ENCODE measurements at regions not wholly inside any gene's neighbourhood (a gene's known extent, or its start where the extent isn't known, plus 50 kb on each side); places are given as distances from the start of the nearest gene placed in this dataset.

DNA sequence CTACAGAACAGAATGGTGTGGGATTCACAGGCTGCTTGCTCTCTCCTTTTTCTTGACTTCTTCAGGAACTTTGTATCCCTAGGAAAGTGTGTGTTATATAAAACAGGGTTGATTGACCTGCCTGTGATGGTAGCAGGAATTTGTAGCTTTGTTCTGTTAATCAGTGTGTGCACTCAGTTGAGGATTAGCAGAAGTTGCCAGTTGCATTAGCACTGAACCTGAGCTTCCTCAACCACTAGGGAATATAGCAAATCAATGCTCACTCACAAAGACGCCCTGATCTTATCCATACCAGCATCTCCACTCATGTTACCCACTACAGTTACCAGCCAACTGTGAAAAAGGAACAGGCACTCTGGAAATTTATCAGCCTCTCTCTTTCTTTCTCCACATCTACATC, 319.1 kb upstream of the EMCN start:
- TF ChIP-seq, protein P1, sequence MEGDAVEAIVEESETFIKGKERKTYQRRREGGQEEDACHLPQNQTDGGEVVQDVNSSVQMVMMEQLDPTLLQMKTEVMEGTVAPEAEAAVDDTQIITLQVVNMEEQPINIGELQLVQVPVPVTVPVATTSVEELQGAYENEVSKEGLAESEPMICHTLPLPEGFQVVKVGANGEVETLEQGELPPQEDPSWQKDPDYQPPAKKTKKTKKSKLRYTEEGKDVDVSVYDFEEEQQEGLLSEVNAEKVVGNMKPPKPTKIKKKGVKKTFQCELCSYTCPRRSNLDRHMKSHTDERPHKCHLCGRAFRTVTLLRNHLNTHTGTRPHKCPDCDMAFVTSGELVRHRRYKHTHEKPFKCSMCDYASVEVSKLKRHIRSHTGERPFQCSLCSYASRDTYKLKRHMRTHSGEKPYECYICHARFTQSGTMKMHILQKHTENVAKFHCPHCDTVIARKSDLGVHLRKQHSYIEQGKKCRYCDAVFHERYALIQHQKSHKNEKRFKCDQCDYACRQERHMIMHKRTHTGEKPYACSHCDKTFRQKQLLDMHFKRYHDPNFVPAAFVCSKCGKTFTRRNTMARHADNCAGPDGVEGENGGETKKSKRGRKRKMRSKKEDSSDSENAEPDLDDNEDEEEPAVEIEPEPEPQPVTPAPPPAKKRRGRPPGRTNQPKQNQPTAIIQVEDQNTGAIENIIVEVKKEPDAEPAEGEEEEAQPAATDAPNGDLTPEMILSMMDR (conservative IDR thresholded peaks at IDR 0.05; ENCODE audit: low read length), result no peak
- H3K4me3 ChIP-seq (ENCODE audit: low read length), result no peak overlapping the region
- no peak for DNase-seq (ENCODE audit: low read depth)

DNA sequence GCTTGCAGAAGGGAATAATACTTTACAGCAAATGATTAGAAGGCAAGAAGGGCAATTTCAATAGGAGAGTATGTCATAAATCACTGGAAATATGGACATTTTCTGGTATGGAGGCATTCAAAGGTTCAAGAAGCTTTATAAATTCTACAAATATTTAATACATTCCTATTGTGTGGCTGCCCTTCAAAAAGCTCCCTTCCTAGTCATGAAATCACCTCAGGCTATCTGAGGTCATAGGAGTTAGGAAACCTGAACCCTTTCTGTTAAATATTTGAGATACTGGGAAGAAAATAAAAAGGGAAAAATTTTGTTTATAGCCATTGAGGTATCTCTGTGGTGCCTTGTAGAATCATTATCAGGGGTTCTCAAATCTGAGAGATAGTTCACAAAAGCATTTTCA, 316.8 kb upstream of the EMCN start:
- H3K4me3 ChIP-seq (ENCODE audit: low read length), result no peak overlapping the region
- TF ChIP-seq, protein P1 (conservative IDR thresholded peaks at IDR 0.05; ENCODE audit: low read length), result no peak
- DNase-seq (ENCODE audit: low read depth), result no peak

DNA sequence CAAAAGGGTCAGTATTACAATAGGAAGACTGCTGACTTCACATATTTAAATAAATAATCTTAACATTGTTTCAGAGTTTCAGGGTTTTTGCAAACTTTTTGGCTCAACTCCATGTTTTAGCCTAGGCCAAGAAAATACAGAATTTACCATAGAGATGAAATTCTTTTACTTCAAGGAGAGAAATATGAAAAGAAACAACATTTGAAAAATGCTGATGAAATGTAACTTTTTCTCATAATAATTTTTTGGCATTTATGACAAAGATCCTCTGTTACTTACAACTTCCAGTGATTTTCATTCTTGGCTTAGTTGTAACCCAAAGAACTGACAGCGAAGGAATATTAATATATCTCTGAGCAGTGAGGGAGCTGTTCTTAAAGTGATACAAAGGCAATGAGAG, 316.1 kb upstream of the EMCN start:
- H3K4me3 ChIP-seq (ENCODE audit: low read length), result no peak overlapping the region
- TF ChIP-seq, protein P1 (conservative IDR thresholded peaks at IDR 0.05; ENCODE audit: low read length), result no peak
- DNase-seq (ENCODE audit: low read depth), result no peak

DNA sequence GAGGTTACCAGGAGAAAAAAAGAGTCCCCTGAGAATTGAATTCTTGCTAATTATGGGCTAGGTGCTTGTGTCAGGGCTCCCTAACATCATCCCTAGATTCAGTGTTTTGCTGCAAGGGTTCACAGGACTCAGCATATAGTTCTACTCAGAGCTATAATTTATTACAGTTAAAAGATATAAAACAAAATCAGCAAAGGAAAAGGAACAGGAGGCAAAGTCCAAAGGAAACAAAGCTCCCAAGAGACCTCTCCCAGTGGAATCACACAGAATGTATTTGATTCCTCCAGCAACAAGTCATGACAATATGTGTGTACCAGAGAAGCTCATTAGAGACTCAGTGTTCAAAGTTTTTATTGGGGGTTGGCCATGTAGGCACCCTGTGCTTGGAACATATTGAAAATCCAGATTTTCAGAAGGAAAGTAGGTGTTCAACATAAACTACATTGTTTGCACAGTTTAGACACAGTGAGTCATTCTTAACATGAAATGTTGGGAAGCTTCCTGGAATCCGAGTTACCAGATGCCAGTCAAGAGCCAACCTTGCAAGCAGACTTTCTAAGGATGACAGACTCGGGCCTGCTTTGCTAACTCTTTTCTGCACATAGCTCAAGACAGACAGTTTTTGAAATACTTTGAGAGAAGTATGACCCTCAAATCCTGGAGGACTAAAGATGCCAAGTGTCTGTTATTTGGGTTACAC, 311.3 kb upstream of the EMCN start:
- TF ChIP-seq, protein P1 (conservative IDR thresholded peaks at IDR 0.05; ENCODE audit: low read length), result no peak
- peak; percentile 36 for DNase-seq (ENCODE audit: low read depth)
- no peak overlapping the region for H3K4me3 ChIP-seq (ENCODE audit: low read length)

DNA sequence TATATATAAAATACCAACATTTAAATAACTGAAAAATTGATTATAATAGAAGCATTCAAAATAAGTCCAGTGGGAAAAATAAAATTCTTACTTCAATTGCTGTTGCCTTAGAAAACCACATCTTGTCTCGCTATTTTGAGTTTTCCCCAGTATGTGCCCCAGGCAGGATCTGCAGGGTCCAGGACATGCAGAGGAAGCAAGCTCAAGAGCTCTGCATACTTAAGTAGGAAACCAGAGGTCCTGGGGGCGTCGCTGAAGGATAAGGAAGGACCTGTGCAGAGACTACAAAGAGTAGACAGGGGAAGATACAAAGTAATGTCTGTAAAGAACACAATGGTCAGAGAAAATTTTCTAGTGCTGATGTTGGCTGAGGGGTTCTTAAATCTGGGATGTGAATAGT, 310.5 kb upstream of the EMCN start:
- TF ChIP-seq, protein P1 (conservative IDR thresholded peaks at IDR 0.05; ENCODE audit: low read length), result no peak
- no peak overlapping the region for H3K4me3 ChIP-seq (ENCODE audit: low read length)
- DNase-seq (ENCODE audit: low read depth), result no peak

DNA sequence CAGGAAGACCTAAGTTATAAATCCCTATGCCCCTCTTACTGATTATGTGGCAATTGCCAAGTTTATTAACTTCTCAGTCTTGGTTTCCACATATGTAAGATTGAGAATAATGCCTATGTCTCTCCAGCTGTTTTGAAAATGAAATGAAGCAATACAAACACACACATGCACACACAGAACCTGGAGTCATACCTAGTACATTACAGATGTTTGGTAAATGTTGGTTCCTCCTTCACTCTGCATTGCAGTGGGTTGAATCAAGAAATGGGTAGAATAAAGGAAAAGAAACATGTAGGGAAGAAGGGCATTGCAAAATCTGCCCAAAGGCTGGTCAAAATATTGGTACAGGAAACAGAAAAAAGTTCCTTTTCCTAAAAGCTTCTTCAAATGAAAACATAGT, 309.9 kb upstream of the EMCN start:
- TF ChIP-seq, protein P1 (conservative IDR thresholded peaks at IDR 0.05; ENCODE audit: low read length), result no peak
- DNase-seq (ENCODE audit: low read depth), result no peak
- H3K4me3 ChIP-seq (ENCODE audit: low read length), result no peak overlapping the region

DNA sequence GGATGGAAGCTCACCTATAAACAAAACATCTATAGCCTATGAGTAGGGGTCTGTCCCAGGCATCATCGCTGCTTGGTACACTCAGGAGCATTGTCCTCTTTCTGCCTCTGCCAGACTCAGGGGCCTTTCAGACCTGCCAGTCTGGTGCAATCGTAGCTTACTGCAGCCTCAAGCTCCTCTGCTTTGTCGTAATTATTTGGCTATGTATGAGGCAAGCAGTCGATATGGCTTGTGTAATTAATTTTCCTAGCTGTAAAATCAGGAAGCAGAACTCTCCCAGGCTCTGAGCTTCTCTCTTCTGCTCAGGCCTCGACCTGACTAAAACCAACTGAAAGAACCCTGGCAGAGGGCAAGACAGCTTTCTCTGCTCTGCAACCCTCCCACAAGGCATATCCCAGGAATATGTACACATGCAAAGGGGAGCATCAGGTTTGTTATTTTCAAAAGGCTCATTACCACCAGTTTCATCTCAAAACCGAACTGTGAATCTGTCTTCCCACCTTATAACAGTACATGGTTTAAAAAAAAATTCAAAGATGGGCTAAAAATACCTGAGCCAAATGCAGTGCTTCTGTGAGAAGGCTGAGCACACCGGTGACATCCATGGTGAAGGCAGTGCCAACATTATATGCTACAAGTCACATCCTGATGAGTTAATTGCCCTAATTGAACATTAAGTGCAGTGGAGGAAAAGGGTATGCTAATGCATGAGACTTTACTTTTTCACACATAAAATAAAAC, 309.2 kb upstream of the EMCN start:
- TF ChIP-seq, protein P1 (conservative IDR thresholded peaks at IDR 0.05; ENCODE audit: low read length), result no peak
- H3K4me3 ChIP-seq (ENCODE audit: low read length), result no peak overlapping the region
- DNase-seq (ENCODE audit: low read depth), result no peak
